ENCODE measurements at regions not wholly inside any gene's neighbourhood (a gene's known extent, or its start where the extent isn't known, plus 50 kb on each side); places are given as distances from the start of the nearest gene placed in this dataset.

GRCh38 chr3:111359261-111360030 is 182.6 kb upstream of the CD96 start:
- H3K27ac ChIP-seq (ENCODE audit: low read depth in 1 of 2, low read length in 2 of 2): no peak overlapping the region
- 79 to 84% methylated on average over 4 of the region's 4 CpGs for WGBS, 2 donors
- H3K27me3 ChIP-seq (ENCODE audit: control insufficient read depth in 1 of 2, insufficient read depth in 2 of 2, low read length in 1 of 2): no peaks in the 10 kb centered on the region
- no peaks in the 10 kb centered on the region for H3K4me1 ChIP-seq (ENCODE audit: control insufficient read depth in 1 of 2, insufficient read depth in 2 of 2, low read length in 2 of 2)
- intact Hi-C loops (cut with DNase I): no loop called here
- no peak overlapping the region for H3K4me3 ChIP-seq (ENCODE audit: low read length in 2 of 2)
- ATAC-seq (ENCODE audit: low FRiP score): no peak
- no peak for DNase-seq
- no peaks in the 10 kb centered on the region for H3K9me3 ChIP-seq (ENCODE audit: control insufficient read depth, low read length)
- H3K36me3 ChIP-seq (ENCODE audit: control insufficient read depth in 1 of 2, insufficient read depth in 2 of 2, low read length in 1 of 2): no peaks in the 10 kb centered on the region

- no peaks in the 10 kb centered on the region for H3K36me3 ChIP-seq (ENCODE audit: control insufficient read depth in 1 of 2, insufficient read depth in 2 of 2, low read length in 1 of 2)
- ATAC-seq (ENCODE audit: low FRiP score): no peak
- intact Hi-C loops (cut with DNase I): no loop called here
These were observed 179.5 kb upstream of the CD96 start for GRCh38 chr3:111362381-111363009.

DNA sequence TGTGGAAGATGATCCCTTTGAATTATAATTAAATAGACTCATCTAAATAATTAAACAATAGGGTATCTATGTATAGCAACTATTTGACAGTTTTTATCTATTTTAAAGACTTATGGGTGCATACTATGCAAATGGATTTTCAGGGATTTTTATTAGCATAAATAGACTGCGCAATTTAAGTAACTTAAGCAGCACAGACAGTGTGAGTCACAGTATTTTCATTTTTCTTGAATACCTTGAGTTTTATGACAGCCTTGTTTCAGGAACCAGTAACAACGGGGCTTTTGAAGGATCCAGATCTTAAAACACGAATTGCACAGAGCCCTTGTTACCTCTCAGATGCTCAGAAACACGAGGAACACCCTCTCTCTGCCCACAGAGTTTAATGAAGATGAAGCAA is 175.5 kb upstream of the CD96 start:
- H3K36me3 ChIP-seq (ENCODE audit: control insufficient read depth in 1 of 2, insufficient read depth in 2 of 2, low read length in 1 of 2): no peaks in the 10 kb centered on the region
- H3K4me1 ChIP-seq (ENCODE audit: control insufficient read depth in 1 of 2, insufficient read depth in 2 of 2, low read length in 2 of 2): no peaks in the 10 kb centered on the region
- DNase-seq (no peak), ATAC-seq (ENCODE audit: low FRiP score) (no peak)
- WGBS, 2 donors: 65 to 66% methylated on average over 4 of the region's 4 CpGs
- intact Hi-C loops (cut with DNase I): no loop called here
- no peaks in the 10 kb centered on the region for H3K9me3 ChIP-seq (ENCODE audit: control insufficient read depth, low read length)
- no peak overlapping the region for H3K4me3 ChIP-seq (ENCODE audit: low read length in 2 of 2)
- no peak overlapping the region for H3K27ac ChIP-seq (ENCODE audit: low read depth in 1 of 2, low read length in 2 of 2)
- no peaks in the 10 kb centered on the region for H3K27me3 ChIP-seq (ENCODE audit: control insufficient read depth in 1 of 2, insufficient read depth in 2 of 2, low read length in 1 of 2)

More at GRCh38 chr3:111362381-111363009, 179.5 kb upstream of the CD96 start:
- Histone ChIP-seq H3K27me3 (ENCODE audit: control insufficient read depth in 1 of 2, insufficient read depth in 2 of 2, low read length in 1 of 2) (no peaks in the 10 kb centered on the region), H3K27ac (ENCODE audit: low read depth in 1 of 2, low read length in 2 of 2) (no peak overlapping the region), H3K9me3 (ENCODE audit: control insufficient read depth, low read length) (no peaks in the 10 kb centered on the region), H3K4me3 (ENCODE audit: low read length in 2 of 2) (no peak overlapping the region), H3K4me1 (ENCODE audit: control insufficient read depth in 1 of 2, insufficient read depth in 2 of 2, low read length in 2 of 2) (no peaks in the 10 kb centered on the region)
- no peak for DNase-seq
- 5 to 16% methylated on average over 1 of the region's 1 CpG for WGBS, 2 donors

DNA sequence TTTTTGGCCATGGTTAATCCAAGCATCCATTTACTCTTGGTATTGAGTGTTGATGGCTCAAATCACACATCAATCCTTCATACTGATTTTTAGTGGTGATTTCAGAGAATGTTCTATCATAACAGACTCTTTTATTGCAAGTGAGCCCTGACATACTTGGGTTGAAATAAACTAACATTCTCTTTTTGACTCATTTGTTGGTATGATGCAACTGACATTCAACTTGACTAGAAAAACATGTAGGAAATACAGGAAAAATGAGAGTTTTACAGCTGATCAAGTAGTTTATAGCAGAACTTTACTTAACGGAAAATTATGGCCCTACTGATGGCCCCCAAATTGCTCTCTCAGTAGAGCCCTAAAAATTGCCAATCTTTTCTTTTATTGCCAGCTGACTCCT is 173.9 kb upstream of the CD96 start:
- H3K36me3 ChIP-seq (ENCODE audit: control insufficient read depth in 1 of 2, insufficient read depth in 2 of 2, low read length in 1 of 2): no peaks in the 10 kb centered on the region
- no peak overlapping the region for H3K27ac ChIP-seq (ENCODE audit: low read depth in 1 of 2, low read length in 2 of 2)
- H3K9me3 ChIP-seq (ENCODE audit: control insufficient read depth, low read length): no peaks in the 10 kb centered on the region
- H3K4me1 ChIP-seq (ENCODE audit: control insufficient read depth in 1 of 2, insufficient read depth in 2 of 2, low read length in 2 of 2): no peaks in the 10 kb centered on the region
- WGBS, 2 donors: 84 to 91% methylated on average over 1 of the region's 1 CpG
- DNase-seq (no peak), ATAC-seq (ENCODE audit: low FRiP score) (no peak)
- no peaks in the 10 kb centered on the region for H3K27me3 ChIP-seq (ENCODE audit: control insufficient read depth in 1 of 2, insufficient read depth in 2 of 2, low read length in 1 of 2)
- no peak overlapping the region for H3K4me3 ChIP-seq (ENCODE audit: low read length in 2 of 2)
- intact Hi-C loops (cut with DNase I): no loop called here

- Histone ChIP-seq H3K27ac (ENCODE audit: low read depth in 1 of 2, low read length in 2 of 2) (no peak overlapping the region), H3K9me3 (ENCODE audit: control insufficient read depth, low read length) (peaks cover 3% of the 10 kb centered on the region), H3K4me1 (ENCODE audit: control insufficient read depth in 1 of 2, insufficient read depth in 2 of 2, low read length in 2 of 2) (no peaks in the 10 kb centered on the region), H3K4me3 (ENCODE audit: low read length in 2 of 2) (no peak overlapping the region), H3K27me3 (ENCODE audit: control insufficient read depth in 1 of 2, insufficient read depth in 2 of 2, low read length in 1 of 2) (no peaks in the 10 kb centered on the region), H3K36me3 (ENCODE audit: control insufficient read depth in 1 of 2, insufficient read depth in 2 of 2, low read length in 1 of 2) (no peaks in the 10 kb centered on the region)
- intact Hi-C loops (cut with DNase I): no loop called here
- DNase-seq (no peak), ATAC-seq (ENCODE audit: low FRiP score) (no peak)
These were observed 172.0 kb upstream of the CD96 start for GRCh38 chr3:111369958-111370357.

GRCh38 chr3:111373239-111373638 is 168.8 kb upstream of the CD96 start:
- no peak for DNase-seq
- 94 to 97% methylated on average over 3 of the region's 3 CpGs for WGBS, 2 donors
- H3K27me3 ChIP-seq (ENCODE audit: control insufficient read depth in 1 of 2, insufficient read depth in 2 of 2, low read length in 1 of 2): no peaks in the 10 kb centered on the region
- no peak overlapping the region for H3K4me3 ChIP-seq (ENCODE audit: low read length in 2 of 2)
- intact Hi-C loops (cut with DNase I): no loop called here
- H3K27ac ChIP-seq (ENCODE audit: low read depth in 1 of 2, low read length in 2 of 2): no peak overlapping the region
- no peak for ATAC-seq (ENCODE audit: low FRiP score)
- H3K9me3 ChIP-seq (ENCODE audit: control insufficient read depth, low read length): peaks cover 3% of the 10 kb centered on the region
- H3K36me3 ChIP-seq (ENCODE audit: control insufficient read depth in 1 of 2, insufficient read depth in 2 of 2, low read length in 1 of 2): no peaks in the 10 kb centered on the region
- no peaks in the 10 kb centered on the region for H3K4me1 ChIP-seq (ENCODE audit: control insufficient read depth in 1 of 2, insufficient read depth in 2 of 2, low read length in 2 of 2)

DNA sequence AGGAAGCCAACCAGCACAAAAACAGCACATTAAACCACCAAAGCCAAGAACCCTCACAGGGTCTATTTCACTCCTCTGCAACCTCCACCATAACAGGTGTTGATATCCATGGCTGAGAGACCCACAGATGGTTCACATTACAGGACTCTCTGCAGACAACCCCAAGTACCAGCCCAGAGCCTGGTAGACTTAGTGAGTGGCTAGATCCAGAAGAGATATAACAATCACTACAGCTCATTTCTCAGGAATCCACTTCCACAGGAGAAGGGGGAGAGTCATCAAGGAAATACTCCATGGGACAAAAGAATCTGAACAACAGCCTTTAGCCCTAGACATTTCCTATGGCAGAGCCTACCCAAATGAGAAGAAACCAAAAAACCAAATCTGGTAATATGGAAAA is 168.1 kb upstream of the CD96 start:
- Histone ChIP-seq H3K36me3 (ENCODE audit: control insufficient read depth in 1 of 2, insufficient read depth in 2 of 2, low read length in 1 of 2) (no peaks in the 10 kb centered on the region), H3K4me1 (ENCODE audit: control insufficient read depth in 1 of 2, insufficient read depth in 2 of 2, low read length in 2 of 2) (no peaks in the 10 kb centered on the region), H3K4me3 (ENCODE audit: low read length in 2 of 2) (no peak overlapping the region), H3K9me3 (ENCODE audit: control insufficient read depth, low read length) (peaks cover 4% of the 10 kb centered on the region), H3K27ac (ENCODE audit: low read depth in 1 of 2, low read length in 2 of 2) (no peak overlapping the region), H3K27me3 (ENCODE audit: control insufficient read depth in 1 of 2, insufficient read depth in 2 of 2, low read length in 1 of 2) (no peaks in the 10 kb centered on the region)
- DNase-seq (no peak), ATAC-seq (ENCODE audit: low FRiP score) (no peak)
- intact Hi-C loops (cut with DNase I): no loop called here

DNA sequence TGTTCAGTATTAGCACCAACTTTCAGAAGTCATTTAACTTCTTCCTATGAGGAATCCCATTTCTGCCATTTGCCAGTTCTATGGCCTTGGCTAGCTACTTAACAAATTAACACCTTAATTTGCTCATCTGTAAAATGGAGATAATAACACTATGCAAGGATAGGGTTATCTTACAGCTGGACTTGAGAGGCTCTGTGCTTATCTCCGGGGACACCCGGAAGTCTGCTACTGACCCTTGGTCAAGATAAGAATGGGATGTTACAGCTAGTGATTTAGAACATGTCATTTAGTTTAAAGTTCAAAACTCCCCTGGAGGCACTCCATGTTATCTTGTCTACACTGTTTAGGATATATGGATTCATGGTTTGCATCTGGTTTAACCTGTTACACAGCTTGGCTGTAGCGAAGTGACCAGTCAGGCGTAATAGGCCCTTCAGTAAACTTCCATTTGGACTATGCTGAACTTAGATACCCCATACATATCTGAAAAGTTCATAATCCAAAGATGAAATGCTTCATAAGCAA is 156.0 kb upstream of the CD96 start:
- no peak overlapping the region for H3K27ac ChIP-seq (ENCODE audit: low read depth in 1 of 2, low read length in 2 of 2)
- H3K4me3 ChIP-seq (ENCODE audit: low read length in 2 of 2): no peak overlapping the region
- no peaks in the 10 kb centered on the region for H3K9me3 ChIP-seq (ENCODE audit: control insufficient read depth, low read length)
- H3K27me3 ChIP-seq (ENCODE audit: control insufficient read depth in 1 of 2, insufficient read depth in 2 of 2, low read length in 1 of 2): no peaks in the 10 kb centered on the region
- no peak for DNase-seq
- 92 to 93% methylated on average over 4 of the region's 4 CpGs for WGBS, 2 donors
- H3K36me3 ChIP-seq (ENCODE audit: control insufficient read depth in 1 of 2, insufficient read depth in 2 of 2, low read length in 1 of 2): no peaks in the 10 kb centered on the region
- intact Hi-C loops (cut with DNase I): no loop called here
- ATAC-seq (ENCODE audit: low FRiP score): no peak
- no peaks in the 10 kb centered on the region for H3K4me1 ChIP-seq (ENCODE audit: control insufficient read depth in 1 of 2, insufficient read depth in 2 of 2, low read length in 2 of 2)

DNA sequence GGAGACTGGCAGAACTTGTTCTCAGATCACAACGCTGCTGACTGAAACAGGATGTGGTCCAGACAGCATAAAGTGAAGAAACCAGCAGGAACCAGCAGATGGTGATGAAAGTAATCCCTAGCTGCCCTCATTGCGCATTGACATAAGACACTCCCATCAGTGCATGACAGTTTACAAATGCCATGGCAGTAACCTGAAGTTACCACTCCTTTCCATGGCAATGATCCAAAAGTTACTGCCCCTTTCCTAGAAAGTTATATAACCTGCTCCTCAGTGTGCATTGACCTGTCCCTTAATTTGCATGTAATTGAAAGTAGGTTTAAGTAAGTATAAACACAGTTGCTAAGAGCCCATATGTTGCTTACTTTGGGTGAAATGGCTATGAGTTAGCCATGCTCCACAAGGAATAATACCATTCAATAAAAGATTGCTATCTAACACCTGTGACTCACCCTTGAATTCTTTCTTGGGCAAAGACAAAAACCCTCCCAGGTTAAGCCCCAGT is 149.1 kb upstream of the CD96 start:
- Histone ChIP-seq H3K27ac (ENCODE audit: low read depth in 1 of 2, low read length in 2 of 2) (no peak overlapping the region), H3K4me1 (ENCODE audit: control insufficient read depth in 1 of 2, insufficient read depth in 2 of 2, low read length in 2 of 2) (no peaks in the 10 kb centered on the region), H3K27me3 (ENCODE audit: control insufficient read depth in 1 of 2, insufficient read depth in 2 of 2, low read length in 1 of 2) (no peaks in the 10 kb centered on the region), H3K36me3 (ENCODE audit: control insufficient read depth in 1 of 2, insufficient read depth in 2 of 2, low read length in 1 of 2) (no peaks in the 10 kb centered on the region), H3K9me3 (ENCODE audit: control insufficient read depth, low read length) (no peaks in the 10 kb centered on the region), H3K4me3 (ENCODE audit: low read length in 2 of 2) (no peak overlapping the region)
- DNase-seq (no peak), ATAC-seq (ENCODE audit: low FRiP score) (no peak)
- intact Hi-C loops (cut with DNase I): no loop called here
- WGBS, 2 donors: 64 to 67% methylated on average over 2 of the region's 2 CpGs
